ENCODE measurements at regions not wholly inside any gene's neighbourhood (a gene's known extent, or its start where the extent isn't known, plus 50 kb on each side); places are given as distances from the start of the nearest gene placed in this dataset.

- TF ChIP-seq CTCF (IDR thresholded peaks at IDR 0.05) (no peak), POLR2A (IDR thresholded peaks at IDR 0.05) (no peak)
These were observed 636.8 kb upstream of the GRM3 start for GRCh38 chr7:86006909-86007308.

Measured in lower leg skin (tissue), 3 donors.